CD4-positive, alpha-beta T cell treated with Interleukin-4 for 1 hour (primary cell): ENCODE measurements at regions not wholly inside any gene's neighbourhood (a gene's known extent, or its start where the extent isn't known, plus 50 kb on each side); places are given as distances from the start of the nearest gene placed in this dataset.
"Not testable (repeated sequence)": the region's sequence is repeated elsewhere in the genome, so short reads cannot be mapped to it uniquely, and the experiment has no call there.

Source experiments
- DNase-seq, 2 donors: peaks; one replicate each; pipeline ENCODE4 v3.0.0-alpha.2; 2020 to 2022

GRCh38 chr7:23938937-23939552 is 229.0 kb downstream of the STK31 start:
- DNase-seq = no peak

- not testable (repeated sequence) for DNase-seq
Observed at GRCh38 chr7:23939747-23940146, 229.7 kb downstream of the STK31 start.

- DNase-seq = no peak
Observed at GRCh38 chr7:23941551-23941950, 231.5 kb downstream of the STK31 start.

GRCh38 chr7:23942032-23942431 is 232.0 kb downstream of the STK31 start:
- DNase-seq = no peak

GRCh38 chr7:23944131-23944530 is 234.1 kb downstream of the STK31 start:
- DNase-seq = no peak

GRCh38 chr7:23945472-23945871 is 235.5 kb downstream of the STK31 start:
- no peak for DNase-seq

GRCh38 chr7:23955145-23955544 is 245.1 kb downstream of the STK31 start:
- DNase-seq = no peak

GRCh38 chr7:23955600-23956149 is 245.7 kb downstream of the STK31 start:
- DNase-seq = no peak

GRCh38 chr7:23956772-23957576 is 247.0 kb downstream of the STK31 start:
- DNase-seq = no peak

- no peak for DNase-seq
Observed at GRCh38 chr7:23959821-23960220, 249.8 kb downstream of the STK31 start.

GRCh38 chr7:23960361-23960760 is 250.3 kb downstream of the STK31 start:
- DNase-seq = no peak

GRCh38 chr7:23963461-23964165 is 253.6 kb downstream of the STK31 start:
- no peak for DNase-seq

- no peak for DNase-seq
Observed at GRCh38 chr7:23964715-23965114, 254.7 kb downstream of the STK31 start.

- no peak for DNase-seq
Observed at GRCh38 chr7:23965296-23965695, 255.3 kb downstream of the STK31 start.

- no peak for DNase-seq
Observed at GRCh38 chr7:23966941-23967340, 256.9 kb downstream of the STK31 start.

GRCh38 chr7:23967949-23968599 is 258.1 kb downstream of the STK31 start:
- DNase-seq = no peak

- DNase-seq = no peak
Observed at GRCh38 chr7:23968791-23969190, 258.8 kb downstream of the STK31 start.

GRCh38 chr7:23969443-23969842 is 259.4 kb downstream of the STK31 start:
- no peak for DNase-seq

- DNase-seq = no peak
Observed at GRCh38 chr7:23970193-23970592, 260.2 kb downstream of the STK31 start.

- no peak for DNase-seq
Observed at GRCh38 chr7:23971031-23971430, 261.0 kb downstream of the STK31 start.

GRCh38 chr7:23972057-23972456 is 262.0 kb downstream of the STK31 start:
- no peak for DNase-seq

GRCh38 chr7:23973264-23973663 is 263.2 kb downstream of the STK31 start:
- no peak for DNase-seq

GRCh38 chr7:23980081-23980480 is 270.1 kb downstream of the STK31 start:
- no peak for DNase-seq
